ENCODE measurements at regions not wholly inside any gene's neighbourhood (a gene's known extent, or its start where the extent isn't known, plus 50 kb on each side); places are given as distances from the start of the nearest gene placed in this dataset.

DNA sequence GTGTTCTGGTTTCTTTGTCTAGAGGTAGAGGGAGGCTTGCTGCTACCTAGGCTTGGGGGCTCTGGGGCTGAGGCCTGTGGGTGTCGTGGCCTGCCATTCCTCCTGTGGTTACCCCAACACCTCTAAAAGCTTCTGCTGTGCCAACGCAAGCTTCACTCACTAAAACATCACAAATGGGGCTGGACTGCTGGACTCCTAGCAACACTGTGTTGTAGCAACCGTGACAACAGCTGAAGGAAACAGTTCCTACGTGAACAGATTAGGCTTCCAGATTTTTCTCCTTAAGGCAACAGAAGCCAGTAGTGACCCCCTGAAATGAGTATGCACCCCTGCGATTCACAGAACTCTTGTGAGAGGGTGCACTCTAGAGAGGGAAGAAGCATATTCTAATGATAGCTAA, 138.3 kb upstream of the TEX13D start:
- TF ChIP-seq, protein P1, sequence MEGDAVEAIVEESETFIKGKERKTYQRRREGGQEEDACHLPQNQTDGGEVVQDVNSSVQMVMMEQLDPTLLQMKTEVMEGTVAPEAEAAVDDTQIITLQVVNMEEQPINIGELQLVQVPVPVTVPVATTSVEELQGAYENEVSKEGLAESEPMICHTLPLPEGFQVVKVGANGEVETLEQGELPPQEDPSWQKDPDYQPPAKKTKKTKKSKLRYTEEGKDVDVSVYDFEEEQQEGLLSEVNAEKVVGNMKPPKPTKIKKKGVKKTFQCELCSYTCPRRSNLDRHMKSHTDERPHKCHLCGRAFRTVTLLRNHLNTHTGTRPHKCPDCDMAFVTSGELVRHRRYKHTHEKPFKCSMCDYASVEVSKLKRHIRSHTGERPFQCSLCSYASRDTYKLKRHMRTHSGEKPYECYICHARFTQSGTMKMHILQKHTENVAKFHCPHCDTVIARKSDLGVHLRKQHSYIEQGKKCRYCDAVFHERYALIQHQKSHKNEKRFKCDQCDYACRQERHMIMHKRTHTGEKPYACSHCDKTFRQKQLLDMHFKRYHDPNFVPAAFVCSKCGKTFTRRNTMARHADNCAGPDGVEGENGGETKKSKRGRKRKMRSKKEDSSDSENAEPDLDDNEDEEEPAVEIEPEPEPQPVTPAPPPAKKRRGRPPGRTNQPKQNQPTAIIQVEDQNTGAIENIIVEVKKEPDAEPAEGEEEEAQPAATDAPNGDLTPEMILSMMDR (conservative IDR thresholded peaks at IDR 0.05 in 1 of 2, IDR thresholded peaks at IDR 0.05 in 1 of 2; ENCODE audit: extremely low read depth in 1 of 2, insufficient read depth in 1 of 2, low read depth in 1 of 2, low read length in 2 of 2) = no peak
- TF ChIP-seq EZH2 (IDR thresholded peaks at IDR 0.05; ENCODE audit: borderline replicate concordance, low read length) = no peak
